HG02610 (cell line): ENCODE measurements at regions not wholly inside any gene's neighbourhood (a gene's known extent, or its start where the extent isn't known, plus 50 kb on each side); places are given as distances from the start of the nearest gene placed in this dataset.
"Not testable (repeated sequence)": the region's sequence is repeated elsewhere in the genome, so short reads cannot be mapped to it uniquely, and the experiment has no call there.

Source experiments
- ATAC-seq: cut with Tn5 transposase; IDR thresholded peaks from one replicate; pipeline ENCODE4 v1.9.1; 2021; ENCODE audit warnings: mild to moderate bottlenecking, moderate library complexity; ENCODE audit not compliant: unreplicated experiment

DNA sequence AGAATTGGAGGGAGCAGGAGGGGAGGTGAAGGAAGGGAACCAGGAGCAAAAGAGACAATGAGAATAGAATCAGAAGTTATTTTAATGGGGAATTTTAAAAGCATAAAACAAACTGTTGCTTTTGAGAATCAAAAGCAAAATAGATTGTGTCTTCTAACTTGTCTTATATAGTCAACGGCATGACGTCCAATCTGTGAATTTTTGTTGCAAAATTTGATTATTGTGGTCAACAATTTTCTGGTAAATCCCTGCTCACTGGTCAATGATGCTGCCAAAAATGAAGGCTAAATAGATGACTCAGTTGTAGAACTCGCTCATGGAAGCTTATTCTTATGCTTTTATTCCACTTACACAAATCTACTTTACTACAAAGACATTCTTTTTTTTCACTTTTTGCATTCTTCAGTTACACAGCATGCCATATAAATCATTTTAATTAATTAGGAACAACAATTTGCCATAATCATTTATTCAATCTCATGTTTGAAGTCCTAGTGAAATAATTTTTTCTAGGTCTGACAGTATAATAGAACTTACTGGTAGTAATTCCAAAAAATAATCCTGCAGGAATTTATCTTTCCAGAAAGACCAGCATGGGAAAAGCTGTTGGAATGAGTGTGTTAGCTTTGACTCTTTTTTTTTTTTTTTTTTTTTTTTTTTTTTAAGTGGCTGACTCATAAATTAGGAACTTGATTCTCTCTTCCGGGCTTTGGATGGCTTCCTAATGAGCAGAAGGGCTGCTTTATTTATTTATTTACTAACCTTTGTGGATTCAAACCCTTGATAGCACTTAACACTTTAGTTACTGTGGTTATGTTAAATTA, 256.9 kb downstream of the SPRY2 start:
- no peak for ATAC-seq

DNA sequence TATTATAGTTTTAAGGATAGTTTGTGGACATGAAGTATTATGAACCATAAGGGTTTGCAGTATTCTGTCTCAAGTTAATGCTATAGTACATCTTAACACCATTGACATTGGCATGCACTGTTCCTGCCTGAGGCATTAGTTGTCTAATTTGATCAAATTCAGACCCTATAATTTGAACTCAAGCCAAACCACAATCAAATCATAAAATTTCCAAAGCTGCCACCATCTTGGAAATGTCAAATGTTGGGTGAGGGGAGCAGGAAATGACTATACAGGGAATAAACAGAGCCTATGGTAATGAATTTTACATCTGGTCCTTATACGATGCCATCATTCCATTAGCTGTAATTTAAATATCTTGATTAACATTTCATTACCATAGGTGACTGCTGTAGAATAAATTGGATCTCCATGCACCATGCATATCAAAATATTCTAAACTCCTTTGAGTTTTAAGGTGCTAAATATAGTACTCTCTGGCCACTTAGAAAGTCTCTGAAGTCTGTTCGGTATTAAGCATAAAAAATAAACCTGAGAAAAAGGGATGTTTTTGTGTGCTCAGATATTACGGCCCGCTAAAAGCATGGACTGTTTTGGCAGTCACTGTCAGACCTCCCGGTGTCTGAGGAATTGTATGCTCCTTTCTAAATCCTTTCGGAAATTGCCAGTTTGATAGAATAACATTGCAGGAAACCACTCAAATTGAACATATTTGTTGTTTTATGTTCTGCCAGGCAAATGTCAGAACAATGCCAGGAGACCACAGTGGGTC, 257.7 kb downstream of the SPRY2 start:
- no peak for ATAC-seq

DNA sequence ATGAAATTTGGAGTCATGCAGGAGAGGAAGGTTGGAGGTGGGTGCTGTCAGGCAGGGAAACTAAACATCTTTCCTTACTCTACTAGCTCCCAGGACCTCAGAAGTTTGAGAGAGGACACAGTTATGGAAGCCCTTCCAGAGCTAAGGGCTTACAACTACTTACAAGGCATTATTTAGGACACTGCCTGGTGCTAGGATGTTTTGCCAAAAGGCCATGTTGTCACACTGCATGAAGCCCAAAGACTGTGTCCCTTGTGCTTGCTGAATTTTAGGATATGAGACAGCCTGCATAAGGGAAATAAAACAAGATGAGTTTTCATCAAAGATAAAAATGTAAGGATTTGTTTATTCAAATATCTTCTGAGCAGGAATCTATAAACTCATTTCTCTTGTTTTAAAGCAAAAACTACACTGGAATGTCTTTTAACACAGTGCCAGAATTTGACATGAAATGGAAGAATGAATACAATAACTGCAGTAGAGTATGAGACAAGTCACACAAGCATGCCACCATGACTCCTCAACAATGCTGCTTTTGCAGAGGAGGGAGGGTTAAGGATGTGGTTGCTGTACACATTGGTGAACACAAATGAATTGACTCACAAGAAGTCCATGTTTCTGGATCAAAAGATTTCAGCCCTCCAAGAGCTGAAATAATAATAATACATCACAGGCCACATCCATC, 258.4 kb downstream of the SPRY2 start:
- ATAC-seq = no peak

DNA sequence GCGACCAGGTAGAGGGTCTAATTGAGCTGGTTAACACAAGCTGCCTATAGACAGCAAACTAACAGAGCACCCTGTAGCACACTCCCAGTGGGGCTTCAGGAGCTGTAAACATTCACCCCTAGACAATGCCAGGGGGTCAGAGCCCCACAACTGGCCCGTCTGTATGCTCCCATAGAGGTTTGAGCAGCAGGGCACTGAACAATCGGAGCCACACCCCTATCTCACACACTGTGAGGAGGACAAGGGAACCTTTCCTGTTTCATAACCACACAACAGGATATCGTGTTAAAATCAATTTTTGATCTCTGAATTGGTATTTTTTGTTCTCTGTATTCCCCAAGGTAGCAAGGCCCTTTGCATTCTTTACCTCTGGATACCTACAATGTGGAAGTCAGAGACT, 266.1 kb downstream of the SPRY2 start:
- no peak for ATAC-seq

DNA sequence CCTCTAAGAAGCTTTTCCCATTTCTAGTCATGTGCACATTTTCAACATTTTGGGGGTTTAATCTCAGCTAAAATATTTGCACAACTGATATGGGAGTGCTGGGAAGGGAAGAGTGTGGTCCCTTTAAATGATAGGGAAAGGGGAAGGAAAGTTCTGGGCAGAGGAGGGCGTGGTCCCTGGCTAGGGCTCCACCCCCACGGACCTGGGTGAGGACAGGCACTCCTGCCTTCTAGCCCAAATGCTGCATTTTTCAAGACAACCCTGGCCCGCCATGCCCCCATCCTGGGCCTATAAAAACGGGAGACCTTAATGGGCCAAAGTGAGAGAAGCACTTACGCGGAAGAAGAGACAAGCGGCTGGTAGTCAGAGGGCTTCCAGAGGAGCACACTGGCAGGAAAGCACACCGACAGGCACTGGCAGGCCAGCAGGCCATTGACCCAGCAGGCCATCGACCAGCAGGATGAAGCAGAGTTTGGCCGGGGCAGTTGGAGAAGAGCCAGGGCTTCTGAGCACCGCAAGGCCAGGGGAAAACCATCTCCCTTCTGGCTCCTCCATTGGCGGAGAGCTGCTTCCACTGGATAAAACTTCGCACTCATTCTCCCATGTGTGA, 266.7 kb downstream of the SPRY2 start:
- ATAC-seq = no peak

DNA sequence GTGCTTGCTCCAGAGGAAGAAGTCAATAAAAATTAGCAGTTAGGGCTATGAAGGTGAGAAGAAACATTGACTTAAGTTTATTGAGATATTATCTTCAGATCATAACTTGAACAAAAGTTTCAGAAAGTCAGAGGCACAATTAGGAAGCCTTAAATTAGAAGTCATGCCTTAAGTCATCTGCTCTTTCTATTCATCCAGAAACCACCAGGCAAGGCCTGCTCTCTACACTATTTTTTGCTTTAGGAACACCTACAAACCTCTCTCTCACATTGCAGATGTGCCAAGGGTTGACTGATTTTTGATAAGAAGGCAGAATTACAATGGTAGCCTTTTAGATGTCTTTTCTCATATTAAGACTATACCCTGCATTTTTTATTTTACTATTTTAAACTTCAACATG, 268.7 kb downstream of the SPRY2 start:
- ATAC-seq = no peak

DNA sequence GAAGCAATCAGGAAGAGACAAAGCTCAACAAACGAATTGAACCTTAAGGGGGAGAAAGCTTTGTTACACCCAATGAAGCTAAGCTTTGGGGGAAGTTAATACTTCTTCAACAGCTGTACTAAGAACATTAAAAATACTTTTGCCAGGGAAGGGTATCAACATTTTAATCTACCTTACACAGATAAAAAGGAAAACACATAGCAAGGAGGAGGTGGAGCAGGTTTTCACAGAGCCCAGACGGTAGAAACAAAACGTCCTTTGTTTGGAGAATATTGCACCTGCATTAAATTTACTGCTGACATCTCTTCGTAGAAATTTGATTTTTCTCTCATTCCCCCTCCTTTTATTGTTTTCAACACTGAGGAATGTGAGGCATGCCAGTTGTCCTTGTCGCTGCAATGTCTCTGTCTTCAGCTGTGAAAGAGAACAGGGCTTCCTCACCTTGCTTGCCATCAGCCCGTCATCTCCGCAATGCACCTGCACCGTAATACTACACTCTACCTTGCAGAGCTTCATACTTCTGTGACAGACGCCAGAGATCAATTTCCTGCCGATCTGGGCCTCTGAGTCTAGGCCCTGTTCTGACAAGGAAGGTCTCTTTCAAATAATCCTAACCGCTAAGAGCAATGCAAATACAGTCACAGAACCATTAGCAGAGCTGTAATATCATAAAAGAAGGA, 270.8 kb downstream of the SPRY2 start:
- ATAC-seq = no peak

DNA sequence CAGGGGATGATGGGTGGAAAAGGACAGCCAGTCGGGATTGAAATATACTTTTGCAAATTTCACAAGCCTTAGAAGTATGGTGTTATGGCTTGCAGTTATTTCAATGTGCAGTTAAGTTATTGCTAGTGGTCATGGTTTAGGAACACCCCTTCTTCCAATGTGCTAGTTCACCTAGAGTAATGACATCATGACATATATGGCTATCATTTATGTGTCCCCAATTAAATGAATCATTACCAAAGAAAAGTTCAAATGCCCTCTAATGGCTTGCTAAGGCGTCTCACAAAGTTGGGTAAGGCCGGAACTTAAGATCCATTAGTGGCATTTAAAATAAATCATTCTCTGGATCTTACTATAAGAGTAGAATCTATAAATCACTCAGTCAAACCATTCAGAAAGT, 271.6 kb downstream of the SPRY2 start:
- ATAC-seq = no peak

DNA sequence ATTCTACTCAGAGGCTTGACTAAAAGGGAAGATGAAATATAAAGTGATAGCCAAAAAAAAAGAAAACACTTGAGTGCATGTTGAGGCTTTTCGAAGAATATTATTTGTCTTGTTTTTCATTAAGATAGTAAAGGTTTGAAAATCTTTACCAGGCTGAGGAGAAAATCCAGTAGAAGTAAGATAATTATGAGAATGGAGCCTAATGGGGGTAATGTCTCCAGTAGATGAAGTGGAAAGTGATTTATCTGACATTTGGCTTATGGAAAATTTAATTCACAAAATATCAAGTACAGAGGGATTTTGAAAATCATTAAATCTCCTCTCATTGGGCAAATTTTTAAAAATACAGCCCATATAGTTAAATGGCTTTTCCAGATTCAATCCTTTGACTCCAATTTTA, 274.9 kb downstream of the SPRY2 start:
- no peak for ATAC-seq

DNA sequence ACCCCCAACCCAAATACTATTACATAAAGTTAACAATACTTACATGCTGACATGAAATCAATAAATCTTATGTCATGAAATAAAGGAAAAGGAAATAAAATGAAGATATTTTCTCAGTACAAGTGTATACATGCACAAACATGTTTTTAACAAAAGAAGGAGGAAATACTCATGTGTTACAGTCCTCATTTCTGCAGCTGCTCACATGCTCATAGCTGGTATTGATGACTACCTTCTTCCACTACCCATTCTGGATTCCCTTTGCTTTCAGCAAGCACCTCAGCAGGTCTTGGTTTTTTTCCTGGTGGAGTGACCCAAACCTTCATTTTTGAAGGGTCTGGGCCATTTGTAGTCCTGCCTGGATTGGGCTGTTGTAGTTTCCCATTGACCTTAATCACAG, 278.5 kb downstream of the SPRY2 start:
- not testable (repeated sequence) for ATAC-seq

DNA sequence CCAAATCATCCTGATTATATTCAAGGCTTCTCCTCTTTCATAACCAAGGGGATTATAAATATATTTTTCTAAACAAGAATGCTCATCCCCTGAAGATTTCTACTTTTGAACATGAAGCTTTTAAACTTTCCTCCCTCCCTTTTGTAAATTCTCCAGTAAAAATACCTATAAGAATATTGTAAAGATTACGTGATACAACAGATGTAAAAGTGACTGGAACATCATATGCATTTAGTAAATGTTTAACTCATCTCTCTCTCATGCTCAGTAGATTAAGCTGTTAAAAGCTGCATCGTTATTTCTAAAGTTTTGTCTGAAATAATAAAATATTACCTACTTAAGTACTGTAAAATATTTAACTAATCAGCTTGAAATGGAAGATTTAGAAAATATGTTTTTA, 281.1 kb downstream of the SPRY2 start:
- no peak for ATAC-seq

DNA sequence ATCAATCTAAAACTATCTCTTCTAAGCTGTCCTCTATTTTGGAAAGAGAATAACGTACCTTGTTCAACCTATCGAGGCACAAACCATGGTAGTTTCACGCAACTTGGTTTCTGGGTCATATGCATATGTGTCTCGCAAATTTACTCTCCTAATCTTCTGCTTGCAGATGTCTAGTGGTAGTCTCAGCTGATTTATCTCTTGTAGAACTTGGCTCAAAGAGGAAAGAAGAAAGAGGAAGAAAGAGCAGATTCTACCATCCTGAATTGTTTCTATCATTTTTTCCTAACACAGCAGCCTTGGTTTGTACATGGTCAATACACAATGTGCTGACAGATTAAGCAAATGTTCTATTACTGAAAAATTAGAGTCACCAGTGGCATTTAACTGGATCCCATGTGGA, 282.3 kb downstream of the SPRY2 start:
- ATAC-seq = no peak

DNA sequence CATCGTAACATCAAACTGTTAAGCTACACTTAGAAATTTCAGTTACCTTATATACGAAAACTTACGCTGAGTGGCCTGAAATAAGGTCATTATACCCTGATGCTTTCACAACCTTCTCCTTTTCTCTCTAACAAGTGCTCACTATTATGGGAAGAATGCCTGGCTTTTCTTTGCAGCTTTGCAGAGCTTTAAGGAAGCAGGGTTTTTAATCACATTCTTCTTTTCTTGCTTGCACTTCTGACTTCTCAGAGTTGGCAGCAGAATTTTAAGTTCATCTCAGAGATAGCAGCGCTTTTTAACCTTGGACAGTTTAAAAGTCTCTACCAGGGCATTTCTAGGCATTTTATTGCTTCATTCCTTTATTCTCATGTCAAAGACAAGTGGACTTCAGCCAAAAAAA, 285.1 kb downstream of the SPRY2 start:
- no peak for ATAC-seq

DNA sequence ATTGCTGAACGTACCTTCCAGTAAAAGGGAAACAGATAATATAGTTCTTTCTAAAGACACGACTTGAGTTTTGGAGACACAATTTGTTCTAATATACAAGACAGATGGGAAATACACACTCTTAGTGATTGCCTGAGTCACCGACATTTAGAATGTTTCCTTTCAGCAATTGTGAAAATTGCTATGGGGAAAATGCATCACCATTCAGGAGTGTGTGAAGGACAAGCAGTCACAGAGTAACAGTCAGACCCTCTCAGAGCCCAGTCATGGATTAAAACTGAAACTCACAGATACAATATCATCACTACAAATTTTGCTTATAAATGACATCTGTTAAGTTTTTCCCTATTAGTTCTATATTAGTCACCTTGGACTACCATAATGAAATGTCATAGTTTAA, 286.1 kb downstream of the SPRY2 start:
- ATAC-seq = no peak

DNA sequence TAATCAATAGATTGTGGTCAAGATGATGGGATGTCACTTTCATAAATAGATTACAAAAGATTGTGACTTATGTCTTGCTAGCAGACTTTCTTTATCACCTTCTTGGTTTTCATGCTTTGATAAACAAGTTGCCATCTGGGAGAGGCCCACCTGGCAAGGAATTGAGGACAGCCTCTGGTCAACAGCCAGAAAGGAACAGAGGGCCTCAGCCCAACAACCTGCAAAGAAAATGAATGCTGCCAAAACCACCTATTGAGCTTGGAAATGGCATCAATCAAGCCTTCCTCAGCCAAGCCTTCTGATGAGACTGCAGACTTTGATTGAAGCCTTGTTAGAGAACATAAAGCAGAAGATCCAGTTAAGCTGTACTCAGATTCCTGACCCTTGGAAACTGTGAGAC, 288.6 kb downstream of the SPRY2 start:
- no peak for ATAC-seq

DNA sequence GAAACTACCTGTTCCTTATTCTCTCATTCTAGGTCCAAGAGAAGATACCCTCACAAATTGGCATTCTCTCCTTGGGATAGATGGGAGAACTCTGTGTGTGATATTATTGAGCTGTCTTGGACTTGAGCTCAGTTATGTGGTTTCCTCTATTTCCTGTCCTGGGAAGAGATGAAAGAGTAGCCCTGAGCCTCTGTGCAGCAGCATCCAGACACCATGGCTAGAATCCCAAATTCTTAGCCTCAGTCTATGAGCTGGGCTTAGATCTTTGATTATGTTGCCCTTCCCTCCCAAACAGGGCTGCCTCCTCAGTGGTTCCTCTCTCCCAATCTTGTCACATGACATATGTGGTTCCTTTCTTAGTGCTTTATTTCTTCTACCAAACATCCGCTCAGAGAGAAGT, 290.7 kb downstream of the SPRY2 start:
- no peak for ATAC-seq

DNA sequence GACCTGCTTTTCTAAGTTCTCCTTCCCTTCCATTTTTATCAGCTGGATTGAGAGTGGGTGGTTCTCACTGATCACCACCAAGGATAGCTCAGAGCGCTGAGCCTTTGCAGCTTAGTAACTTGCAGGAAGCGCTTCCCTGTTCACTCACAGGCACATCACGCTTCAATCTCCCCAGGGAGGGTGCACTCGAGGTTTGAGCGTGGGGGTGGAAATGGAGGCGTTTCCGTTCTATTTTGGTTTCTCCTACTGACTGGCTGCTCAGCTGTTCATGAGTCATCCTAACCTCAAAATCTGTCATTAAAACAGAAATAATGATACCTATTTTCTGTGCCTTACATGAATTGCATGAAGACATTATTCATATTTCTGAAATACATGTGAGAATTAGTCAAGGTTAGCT, 292.1 kb downstream of the SPRY2 start:
- ATAC-seq = peak; percentile 99

DNA sequence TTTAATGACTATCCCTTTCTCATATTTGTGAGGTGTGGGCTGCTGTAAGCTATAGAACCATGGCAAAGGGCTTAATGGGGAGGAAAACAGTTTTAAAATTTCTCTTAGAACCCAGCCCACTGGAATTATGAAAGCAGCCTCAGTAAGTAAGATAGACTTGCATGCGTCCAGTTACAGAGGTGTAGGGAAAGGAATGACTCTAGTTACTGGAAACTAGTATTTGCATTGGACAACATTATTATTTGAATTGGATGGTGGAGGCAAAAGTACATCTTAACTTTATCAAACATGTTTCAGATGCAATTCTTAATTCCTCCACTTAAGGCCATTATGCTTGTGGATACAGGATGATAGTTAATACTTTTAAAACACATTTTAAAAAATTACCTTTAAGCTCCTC, 292.9 kb downstream of the SPRY2 start:
- no peak for ATAC-seq

DNA sequence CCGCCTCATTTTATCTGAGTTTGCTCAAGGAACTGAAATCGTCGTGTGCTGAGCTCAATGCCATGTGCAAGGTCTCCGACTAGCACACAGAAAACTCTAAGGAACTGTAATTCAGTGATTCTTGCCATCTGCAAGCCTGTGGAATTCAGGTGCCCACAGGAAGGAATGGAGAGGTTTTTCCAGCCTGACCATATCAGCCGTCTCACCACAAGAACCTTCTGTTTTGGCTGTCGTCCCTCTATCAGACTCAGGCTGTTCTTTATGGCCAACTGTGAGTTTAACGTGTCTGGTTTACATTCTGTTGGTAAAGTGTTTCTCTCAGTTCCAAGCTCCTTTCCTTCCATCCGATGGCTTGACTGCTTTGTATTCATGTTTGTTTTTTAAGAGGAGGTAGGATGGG, 293.5 kb downstream of the SPRY2 start:
- ATAC-seq = no peak

DNA sequence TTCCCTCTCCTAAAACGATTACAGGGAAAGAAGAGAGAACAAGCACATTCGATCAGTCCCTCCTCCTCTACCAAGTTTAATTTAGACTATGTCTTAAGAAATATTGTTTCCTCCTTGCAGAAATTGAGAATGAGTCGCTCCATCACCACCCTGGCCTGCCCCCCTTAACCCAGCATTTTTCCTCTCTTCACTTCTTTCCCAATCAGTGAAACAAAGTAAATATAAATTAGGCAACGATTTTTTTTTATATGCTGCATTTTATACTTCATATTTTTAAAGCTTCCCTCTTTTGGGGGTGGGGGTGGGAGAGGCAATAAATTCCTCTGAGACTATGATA, 300.0 kb downstream of the SPRY2 start:
- ATAC-seq = no peak
